Esophagus muscularis mucosa (tissue), 4 donors: ENCODE measurements at regions not wholly inside any gene's neighbourhood (a gene's known extent, or its start where the extent isn't known, plus 50 kb on each side); places are given as distances from the start of the nearest gene placed in this dataset.

ENCODE experiments used
- DNase-seq: peaks from one replicate; pipeline ENCODE4 v3.0.0-alpha.2; 2017; ENCODE audit errors: extremely low spot score
- H3K27ac ChIP-seq, 4 donors: fragments of 200-600 bp; sonication (generic); replicated peaks in 1 of 4; 1 replicate in 3 of 4; 2 replicates in 1 of 4; pipeline ENCODE4 v1.5.1; 2016 to 2019; ENCODE audit warnings: mild to moderate bottlenecking in 1 of 4
- H3K27me3 ChIP-seq, 4 donors: fragments of 200-600 bp; sonication (generic); one replicate each; pipeline versions ENCODE4 v1.5.1 to v1.6.0; 2016 to 2019
- H3K36me3 ChIP-seq, 4 donors: fragments of 200-600 bp; sonication (generic); one replicate each; pipeline ENCODE4 v1.5.1; 2016 to 2019
- H3K4me1 ChIP-seq, 4 donors: fragments of 200-600 bp; sonication (generic); one replicate each; pipeline ENCODE4 v1.5.1; 2016 to 2019
- H3K4me3 ChIP-seq, 4 donors: fragments of 200-600 bp; sonication (generic); 1 replicate in 2 of 4; 2 replicates in 2 of 4; pipeline ENCODE4 v1.5.1; 2016 to 2019; ENCODE audit warnings: mild to moderate bottlenecking in 4 of 4, moderate library complexity in 1 of 4
- H3K9me3 ChIP-seq, 4 donors: fragments of 200-600 bp; sonication (generic); 1 replicate in 3 of 4; 2 replicates in 1 of 4; pipeline ENCODE4 v1.5.1; 2016 to 2019
- CTCF ChIP-seq, 3 experiments: fragments of 200-600 bp in 2 of 3; fragments of 450-650 bp in 1 of 3; sonication (generic) in 2 of 3; IDR thresholded peaks; one replicate each; pipeline ENCODE4 v1.5.1; 2017 to 2019; ENCODE audit warnings: antibody characterized with exemption in 3 of 3, mild to moderate bottlenecking in 2 of 3, moderate library complexity in 1 of 3
- EP300 ChIP-seq: sonication (generic); formaldehyde crosslinking; IDR thresholded peaks from one replicate; pipeline ENCODE4 v1.6.1; 2017; ENCODE audit warnings: antibody characterized with exemption
- POLR2A ChIP-seq: fragments of 450-650 bp; IDR thresholded peaks from one replicate; pipeline ENCODE4 v1.6.1; 2017; ENCODE audit warnings: antibody characterized with exemption, moderate library complexity, mild to moderate bottlenecking, low read depth
- POLR2AphosphoS5 ChIP-seq, 2 donors: sonication (generic); formaldehyde crosslinking; IDR thresholded peaks; one replicate each; pipeline ENCODE4 v1.6.1; 2017; ENCODE audit warnings: antibody characterized with exemption in 2 of 2
- WGBS: methylation state at CpG from one replicate; pipeline ENCODE4 v1.1.5; 2018; 5-methylcytosine and 5-hydroxymethylcytosine counted together
- intact Hi-C: fragments of 100-400 bp; cut with DNase I; formaldehyde crosslinking; loops from one replicate; pipeline ENCODE4 v1.15.1; 2023

GRCh38 chr13:40164133-40164532, 502.3 kb downstream of the FOXO1 start:
- DNase-seq: no peak
- 61% methylated on average over 3 of the region's 3 CpGs for WGBS
- Histone ChIP-seq H3K27ac (no peak overlapping the region), H3K36me3 (no peaks in the 10 kb centered on the region), H3K27me3 (no peaks in the 10 kb centered on the region), H3K4me3 (no peak overlapping the region), H3K9me3 (no peaks in the 10 kb centered on the region), H3K4me1 (peaks cover 0 to 9% (median 2%) of the 10 kb centered on the region in 4 donors)
- intact Hi-C loops: no loop called here
- TF ChIP-seq CTCF (IDR thresholded peaks at IDR 0.05) (no peak), EP300 (no peak), POLR2AphosphoS5 (IDR thresholded peaks at IDR 0.05) (no peak), POLR2A (no peak)

GRCh38 chr13:40165316-40165932, 501.0 kb downstream of the FOXO1 start:
- H3K4me3 ChIP-seq: no peak overlapping the region
- no peaks in the 10 kb centered on the region for H3K36me3 ChIP-seq
- no peaks in the 10 kb centered on the region for H3K27me3 ChIP-seq
- H3K4me1 ChIP-seq: peaks cover 0 to 12% (median 2%) of the 10 kb centered on the region in 4 donors
- TF ChIP-seq POLR2A (no peak), POLR2AphosphoS5 (IDR thresholded peaks at IDR 0.05) (no peak), CTCF (IDR thresholded peaks at IDR 0.05) (no peak)
- no peak for DNase-seq
- no peaks in the 10 kb centered on the region for H3K9me3 ChIP-seq
- intact Hi-C loops: no loop called here
- WGBS: 54% methylated on average over 2 of the region's 2 CpGs
- H3K27ac ChIP-seq: no peak overlapping the region

DNA sequence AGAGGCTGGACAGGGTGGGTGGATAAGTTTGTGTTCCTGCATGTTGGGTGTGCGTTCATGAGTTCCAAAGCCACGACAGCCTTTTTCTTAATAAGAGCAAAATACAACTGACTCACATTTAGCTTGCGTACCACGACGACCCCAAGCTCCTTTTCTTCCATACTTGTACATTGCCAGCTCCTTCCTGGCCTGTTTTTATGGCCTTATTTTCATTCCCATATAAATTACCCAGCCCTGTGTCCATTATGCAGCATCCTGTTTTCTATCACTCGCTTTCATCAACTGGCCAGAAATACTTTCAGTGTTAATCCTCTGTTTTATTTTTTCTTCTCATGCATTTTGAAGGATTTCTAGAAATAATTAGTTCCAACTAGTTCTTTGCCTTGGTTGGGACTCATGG, 499.1 kb downstream of the FOXO1 start:
- H3K9me3 ChIP-seq: no peaks in the 10 kb centered on the region
- peaks cover 0 to 3% (median 0%) of the 10 kb centered on the region in 4 donors for H3K27me3 ChIP-seq
- no peaks in the 10 kb centered on the region for H3K36me3 ChIP-seq
- no peak for TF ChIP-seq EP300
- TF ChIP-seq POLR2A: no peak
- no peak for TF ChIP-seq CTCF (IDR thresholded peaks at IDR 0.05)
- TF ChIP-seq POLR2AphosphoS5 (IDR thresholded peaks at IDR 0.05): no peak
- 88% methylated on average over 6 of the region's 6 CpGs for whole genome bisulfite sequencing
- intact Hi-C loops: no loop called here
- H3K4me1 ChIP-seq: peaks cover 0 to 12% (median 6%) of the 10 kb centered on the region in 4 donors
- no peak overlapping the region for H3K4me3 ChIP-seq
- no peak overlapping the region for H3K27ac ChIP-seq
- DNase-seq: no peak

DNA sequence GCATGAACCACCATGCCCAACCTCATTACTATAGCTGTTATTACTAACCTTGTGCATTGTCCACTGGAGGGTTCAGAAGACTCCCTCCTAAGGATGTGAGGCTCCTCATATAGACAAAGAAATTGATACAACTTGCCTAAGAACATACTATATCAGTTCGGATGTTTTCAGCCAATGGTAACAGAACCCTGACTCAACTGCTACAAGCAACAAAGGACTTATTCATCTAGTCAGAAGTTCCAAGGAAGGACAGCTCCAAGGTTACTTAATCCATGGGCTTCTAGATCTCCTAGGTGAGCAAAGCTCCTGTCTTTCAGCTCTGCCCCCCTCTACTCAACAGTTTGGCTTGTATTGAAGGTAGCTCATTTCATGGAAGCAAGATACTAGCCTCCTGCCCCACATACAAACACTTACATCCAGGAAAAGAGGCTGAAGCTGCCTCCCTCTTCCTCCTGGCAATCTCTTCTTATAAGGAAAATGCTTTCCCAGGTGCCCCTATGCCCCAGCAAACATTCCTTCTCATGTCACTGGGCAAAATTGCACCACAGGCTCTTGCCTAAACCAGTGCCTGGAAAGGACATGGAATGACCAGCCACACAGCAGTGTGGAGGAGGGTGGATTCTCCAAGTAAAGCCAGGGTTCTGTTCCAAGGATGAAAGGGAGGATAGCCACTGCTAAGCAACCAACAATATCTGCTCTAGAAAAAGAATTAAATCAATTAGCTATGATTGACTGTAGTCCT, 497.8 kb downstream of the FOXO1 start:
- Histone ChIP-seq H3K27ac (no peak overlapping the region), H3K4me3 (no peak overlapping the region), H3K36me3 (no peaks in the 10 kb centered on the region), H3K4me1 (peaks cover 0 to 12% (median 7%) of the 10 kb centered on the region in 4 donors), H3K27me3 (peaks cover 0 to 6% (median 0%) of the 10 kb centered on the region in 4 donors), H3K9me3 (no peaks in the 10 kb centered on the region)
- no peak for DNase-seq
- intact Hi-C loops: no loop called here
- 91% methylated on average over 1 of the region's 1 CpG for WGBS
- no peak for TF ChIP-seq CTCF (IDR thresholded peaks at IDR 0.05)
- no peak for TF ChIP-seq POLR2AphosphoS5 (IDR thresholded peaks at IDR 0.05)
- no peak for TF ChIP-seq POLR2A
- TF ChIP-seq EP300: no peak
